Esophagus muscularis mucosa (tissue), 4 donors: ENCODE measurements at regions not wholly inside any gene's neighbourhood (a gene's known extent, or its start where the extent isn't known, plus 50 kb on each side); places are given as distances from the start of the nearest gene placed in this dataset.

Experiments used
- DNase-seq: peaks from one replicate; pipeline ENCODE4 v3.0.0-alpha.2; 2017; ENCODE audit errors: extremely low spot score
- H3K27ac ChIP-seq, 4 donors: fragments of 200-600 bp; sonication (generic); replicated peaks in 1 of 4; 1 replicate in 3 of 4; 2 replicates in 1 of 4; pipeline ENCODE4 v1.5.1; 2016 to 2019; ENCODE audit warnings: mild to moderate bottlenecking in 1 of 4
- H3K27me3 ChIP-seq, 4 donors: fragments of 200-600 bp; sonication (generic); one replicate each; pipeline versions ENCODE4 v1.5.1 to v1.6.0; 2016 to 2019
- H3K36me3 ChIP-seq, 4 donors: fragments of 200-600 bp; sonication (generic); one replicate each; pipeline ENCODE4 v1.5.1; 2016 to 2019
- H3K4me1 ChIP-seq, 4 donors: fragments of 200-600 bp; sonication (generic); one replicate each; pipeline ENCODE4 v1.5.1; 2016 to 2019
- H3K4me3 ChIP-seq, 4 donors: fragments of 200-600 bp; sonication (generic); 1 replicate in 2 of 4; 2 replicates in 2 of 4; pipeline ENCODE4 v1.5.1; 2016 to 2019; ENCODE audit warnings: mild to moderate bottlenecking in 4 of 4, moderate library complexity in 1 of 4
- H3K9me3 ChIP-seq, 4 donors: fragments of 200-600 bp; sonication (generic); 1 replicate in 3 of 4; 2 replicates in 1 of 4; pipeline ENCODE4 v1.5.1; 2016 to 2019
- EP300 ChIP-seq: sonication (generic); formaldehyde crosslinking; IDR thresholded peaks from one replicate; pipeline ENCODE4 v1.6.1; 2017; ENCODE audit warnings: antibody characterized with exemption
- POLR2A ChIP-seq: fragments of 450-650 bp; IDR thresholded peaks from one replicate; pipeline ENCODE4 v1.6.1; 2017; ENCODE audit warnings: antibody characterized with exemption, moderate library complexity, mild to moderate bottlenecking, low read depth
- POLR2AphosphoS5 ChIP-seq, 2 donors: sonication (generic); formaldehyde crosslinking; IDR thresholded peaks; one replicate each; pipeline ENCODE4 v1.6.1; 2017; ENCODE audit warnings: antibody characterized with exemption in 2 of 2
- WGBS: methylation state at CpG from one replicate; pipeline ENCODE4 v1.1.5; 2018; 5-methylcytosine and 5-hydroxymethylcytosine counted together
- intact Hi-C: fragments of 100-400 bp; cut with DNase I; formaldehyde crosslinking; loops from one replicate; pipeline ENCODE4 v1.15.1; 2023
- TF ChIP-seq, protein P1 (sequence below), 3 experiments: fragments of 200-600 bp in 2 of 3; fragments of 450-650 bp in 1 of 3; sonication (generic) in 2 of 3; IDR thresholded peaks; one replicate each; pipeline ENCODE4 v1.5.1; 2017 to 2019; ENCODE audit warnings: antibody characterized with exemption in 3 of 3, mild to moderate bottlenecking in 2 of 3, moderate library complexity in 1 of 3

- Histone ChIP-seq H3K27me3 (peaks cover 0 to 41% (median 0%) of the 10 kb centered on the region in 4 donors), H3K4me1 (peaks cover 0 to 13% (median 9%) of the 10 kb centered on the region in 4 donors), H3K4me3 (no peak overlapping the region), H3K36me3 (no peaks in the 10 kb centered on the region), H3K27ac (no peak overlapping the region), H3K9me3 (peaks cover 0 to 6% (median 0%) of the 10 kb centered on the region in 4 donors)
- TF ChIP-seq POLR2AphosphoS5 (IDR thresholded peaks at IDR 0.05), result no peak
- no peak for TF ChIP-seq EP300
- TF ChIP-seq POLR2A, result no peak
- TF ChIP-seq, protein P1, sequence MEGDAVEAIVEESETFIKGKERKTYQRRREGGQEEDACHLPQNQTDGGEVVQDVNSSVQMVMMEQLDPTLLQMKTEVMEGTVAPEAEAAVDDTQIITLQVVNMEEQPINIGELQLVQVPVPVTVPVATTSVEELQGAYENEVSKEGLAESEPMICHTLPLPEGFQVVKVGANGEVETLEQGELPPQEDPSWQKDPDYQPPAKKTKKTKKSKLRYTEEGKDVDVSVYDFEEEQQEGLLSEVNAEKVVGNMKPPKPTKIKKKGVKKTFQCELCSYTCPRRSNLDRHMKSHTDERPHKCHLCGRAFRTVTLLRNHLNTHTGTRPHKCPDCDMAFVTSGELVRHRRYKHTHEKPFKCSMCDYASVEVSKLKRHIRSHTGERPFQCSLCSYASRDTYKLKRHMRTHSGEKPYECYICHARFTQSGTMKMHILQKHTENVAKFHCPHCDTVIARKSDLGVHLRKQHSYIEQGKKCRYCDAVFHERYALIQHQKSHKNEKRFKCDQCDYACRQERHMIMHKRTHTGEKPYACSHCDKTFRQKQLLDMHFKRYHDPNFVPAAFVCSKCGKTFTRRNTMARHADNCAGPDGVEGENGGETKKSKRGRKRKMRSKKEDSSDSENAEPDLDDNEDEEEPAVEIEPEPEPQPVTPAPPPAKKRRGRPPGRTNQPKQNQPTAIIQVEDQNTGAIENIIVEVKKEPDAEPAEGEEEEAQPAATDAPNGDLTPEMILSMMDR (IDR thresholded peaks at IDR 0.05), result no peak
- 48% methylated on average over 11 of the region's 11 CpGs for WGBS
- no peak for DNase-seq
- intact Hi-C loops, result loop anchor here (10.0 kb wide), 1 partner anchor 194 kb away; no protein-coding TSS in a partner anchor
These were observed 83.4 kb downstream of the FOXD2 start for GRCh38 chr1:47521034-47521881.

DNA sequence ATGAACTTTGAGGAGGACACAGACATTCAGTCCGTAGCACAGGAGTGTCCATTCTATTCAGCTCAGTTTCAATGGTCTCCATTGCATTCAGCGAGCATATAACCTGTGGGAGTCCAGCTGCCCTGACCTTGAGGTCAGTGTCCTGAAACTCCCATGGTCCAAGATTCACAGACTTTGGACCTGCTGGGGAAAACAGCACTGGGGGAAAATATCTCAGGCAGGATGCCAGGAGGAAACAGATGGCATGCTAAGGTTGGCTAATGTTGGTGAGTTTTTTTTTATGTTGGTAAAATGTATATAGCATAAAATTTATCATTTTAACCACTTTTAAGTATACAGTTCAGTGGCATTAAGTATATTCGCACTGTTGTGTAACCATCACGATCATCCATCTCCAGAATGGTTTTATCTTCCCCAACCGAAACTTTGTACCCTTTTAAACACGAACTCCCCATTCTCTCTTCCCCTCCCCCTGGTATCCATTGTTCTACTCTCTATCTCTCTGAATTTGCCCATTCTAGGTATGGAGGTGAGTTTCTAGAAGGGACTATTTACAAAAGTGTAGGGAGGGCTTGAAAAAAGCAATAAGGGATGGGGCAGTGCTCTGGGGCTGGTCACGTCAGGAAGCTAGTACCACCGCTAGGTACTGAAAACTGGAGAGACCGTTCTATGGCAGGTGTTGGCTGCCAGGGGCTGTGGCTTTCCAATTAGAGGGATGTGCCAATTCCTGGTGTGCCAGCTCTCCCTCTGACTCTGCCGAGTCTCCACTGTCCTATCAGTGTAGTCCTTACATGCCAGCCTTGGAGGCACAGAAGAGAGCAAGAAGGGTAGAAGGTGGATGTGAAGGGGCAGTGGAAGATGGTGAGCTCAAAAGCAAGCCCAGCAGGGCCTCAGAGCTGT lies 85.3 kb downstream of the FOXD2 start:
- 83% methylated on average over 10 of the region's 10 CpGs for WGBS
- peaks cover 0 to 13% (median 9%) of the 10 kb centered on the region in 4 donors for H3K4me1 ChIP-seq
- peaks cover 0 to 39% (median 0%) of the 10 kb centered on the region in 4 donors for H3K27me3 ChIP-seq
- no peaks in the 10 kb centered on the region for H3K36me3 ChIP-seq
- no peak for DNase-seq
- H3K4me3 ChIP-seq, result no peak overlapping the region
- H3K27ac ChIP-seq, result no peak overlapping the region
- TF ChIP-seq EP300 (no peak), POLR2A (no peak), POLR2AphosphoS5 (IDR thresholded peaks at IDR 0.05) (no peak)
- TF ChIP-seq, protein P1 (IDR thresholded peaks at IDR 0.05), result no peak
- H3K9me3 ChIP-seq, result peaks cover 0 to 3% (median 0%) of the 10 kb centered on the region in 4 donors
- intact Hi-C loops, result loop anchor here (10.0 kb wide), 1 partner anchor 192 kb away; no protein-coding TSS in a partner anchor

DNA sequence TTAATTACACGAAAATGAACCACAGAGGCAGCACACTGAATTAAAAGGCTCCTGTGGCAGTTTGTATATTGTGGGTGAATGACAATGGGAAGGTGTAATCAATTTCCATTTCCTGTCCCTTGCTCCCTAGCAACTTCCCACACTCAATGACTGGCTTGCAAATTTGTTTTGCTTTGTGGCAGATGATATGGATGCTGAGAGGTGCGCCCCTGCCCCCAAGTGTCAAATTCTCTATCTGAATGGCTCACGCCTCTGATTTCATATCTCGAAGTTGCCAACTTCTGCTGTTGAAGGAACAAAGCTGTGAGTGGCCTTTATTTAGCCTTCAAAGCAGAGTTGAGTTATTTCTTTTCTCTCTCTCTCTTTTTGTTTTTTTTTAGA lies 86.0 kb downstream of the FOXD2 start:
- TF ChIP-seq POLR2A (no peak), EP300 (no peak), POLR2AphosphoS5 (IDR thresholded peaks at IDR 0.05) (no peak)
- TF ChIP-seq, protein P1 (IDR thresholded peaks at IDR 0.05), result no peak
- Histone ChIP-seq H3K9me3 (peaks cover 0 to 2% (median under 1%) of the 10 kb centered on the region in 4 donors), H3K27me3 (peaks cover 0 to 36% (median 0%) of the 10 kb centered on the region in 4 donors), H3K4me1 (peaks cover 0 to 13% (median 9%) of the 10 kb centered on the region in 4 donors), H3K4me3 (no peak overlapping the region), H3K36me3 (no peaks in the 10 kb centered on the region), H3K27ac (no peak overlapping the region)
- DNase-seq, result no peak
- intact Hi-C loops, result loop anchor here (10.0 kb wide), 1 partner anchor 191 kb away; no protein-coding TSS in a partner anchor
- 78% methylated on average over 4 of the region's 4 CpGs for WGBS

GRCh38 chr1:47524272-47524671 lies 86.4 kb downstream of the FOXD2 start:
- Histone ChIP-seq H3K27ac (no peak overlapping the region), H3K36me3 (no peaks in the 10 kb centered on the region), H3K4me1 (peaks cover 0 to 13% (median 9%) of the 10 kb centered on the region in 4 donors), H3K9me3 (peaks cover 0 to 6% (median 4%) of the 10 kb centered on the region in 4 donors), H3K4me3 (no peak overlapping the region), H3K27me3 (peaks cover 0 to 40% (median 0%) of the 10 kb centered on the region in 4 donors)
- WGBS, result 78% methylated on average over 7 of the region's 7 CpGs
- no peak for DNase-seq
- intact Hi-C loops, result loop anchor here (10.0 kb wide), 1 partner anchor 191 kb away; no protein-coding TSS in a partner anchor
- TF ChIP-seq POLR2A (no peak), EP300 (no peak), POLR2AphosphoS5 (IDR thresholded peaks at IDR 0.05) (no peak)
- TF ChIP-seq, protein P1 (IDR thresholded peaks at IDR 0.05), result no peak
